COLO829 (cell line): ENCODE measurements at regions not wholly inside any gene's neighbourhood (a gene's known extent, or its start where the extent isn't known, plus 50 kb on each side); places are given as distances from the start of the nearest gene placed in this dataset.

Source experiments
- DNase-seq: peaks from one replicate; pipeline ENCODE4 v3.0.0; 2012; ENCODE audit warnings: low spot score

DNA sequence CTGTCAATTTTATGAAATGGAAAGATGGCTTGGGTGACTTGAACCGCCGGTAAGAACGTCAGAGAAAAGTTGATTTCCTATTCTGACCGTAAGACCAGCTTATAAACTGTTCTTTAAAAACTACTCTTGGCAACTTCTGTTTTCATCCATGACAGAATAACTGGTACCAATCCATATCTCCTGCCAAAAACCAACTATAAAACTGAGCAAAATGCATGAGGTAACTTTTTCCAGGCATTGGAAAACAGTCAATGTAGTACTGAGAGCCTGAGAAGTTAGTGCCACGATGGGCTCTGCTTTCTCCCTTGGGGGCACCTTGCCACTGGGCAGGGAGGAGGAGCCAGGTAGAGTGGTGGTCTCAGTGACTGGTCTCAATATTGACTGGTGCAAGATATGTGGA is 615.2 kb upstream of the TBL1XR1 start:
- DNase-seq: no peak

DNA sequence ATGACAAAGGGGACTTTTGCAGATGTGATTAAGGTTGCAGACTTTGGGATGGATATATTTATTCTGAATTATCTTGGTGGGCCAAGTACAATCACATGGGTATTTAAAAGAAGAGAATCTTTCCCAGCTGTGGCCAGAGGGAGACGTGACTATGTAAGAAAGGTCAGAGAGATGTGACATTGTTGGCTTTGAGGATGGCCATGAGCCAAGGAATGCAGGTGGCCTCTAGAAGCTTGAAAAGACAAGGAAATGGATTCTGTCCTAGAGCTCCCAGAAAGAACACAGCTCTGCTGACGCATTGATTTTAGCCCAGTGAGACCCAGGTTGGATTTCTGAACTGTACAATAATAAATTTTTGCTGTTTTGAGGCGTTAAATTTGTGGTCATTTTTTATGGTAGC is 616.0 kb upstream of the TBL1XR1 start:
- DNase-seq: no peak

DNA sequence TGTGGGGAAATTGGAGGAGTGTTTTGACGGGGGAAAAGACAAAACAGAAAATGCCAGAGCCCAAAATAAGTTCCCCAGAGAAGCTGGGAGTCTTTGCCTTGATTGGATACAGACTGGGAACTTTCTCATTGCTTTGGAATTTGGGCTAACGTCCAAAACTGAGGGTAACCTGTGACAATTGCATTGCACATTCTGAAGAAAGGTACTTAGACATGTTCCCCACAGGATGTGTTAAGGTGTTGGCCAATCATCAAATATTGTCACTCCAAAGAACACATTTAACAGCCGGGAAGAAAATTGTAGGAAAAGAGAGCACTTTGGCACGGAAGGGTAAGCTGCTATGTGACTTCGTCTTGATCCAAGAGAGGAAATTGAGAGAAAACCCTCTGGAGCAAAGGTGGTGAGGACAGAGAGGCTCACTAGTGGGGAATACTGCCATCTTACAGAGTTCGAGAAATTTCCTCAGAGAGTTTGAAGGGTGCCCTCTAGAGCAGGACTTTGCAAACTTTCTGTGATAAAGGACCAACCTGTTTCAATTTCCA is 619.5 kb upstream of the TBL1XR1 start:
- no peak for DNase-seq

- no peak for DNase-seq
Measured at GRCh38 chr3:177817751-177818150, 620.5 kb upstream of the TBL1XR1 start.

DNA sequence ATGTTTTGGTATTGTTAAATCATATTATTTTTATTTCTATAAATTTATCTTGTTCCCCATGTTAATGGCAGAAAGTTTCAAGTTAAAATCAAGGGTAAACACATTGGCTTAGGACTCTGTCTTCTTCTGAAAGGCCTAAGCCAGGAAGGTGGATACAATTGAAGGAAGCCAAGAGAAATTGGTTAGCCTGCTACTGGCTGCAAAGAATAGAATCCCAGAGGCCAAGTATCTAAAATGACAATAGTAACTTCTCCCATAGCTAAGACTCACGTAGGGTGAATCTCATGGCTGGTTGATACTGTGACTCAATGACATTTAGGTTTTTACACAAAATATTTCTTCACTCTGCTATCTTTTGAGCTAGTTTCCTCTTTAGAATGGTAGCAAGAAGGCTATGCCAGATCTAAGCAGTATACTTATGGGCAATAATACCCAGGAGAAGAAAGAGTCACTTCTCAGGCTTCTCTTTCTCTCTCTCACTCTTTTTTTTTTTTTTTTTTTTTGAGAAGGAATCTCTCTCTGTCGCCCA is 621.5 kb upstream of the TBL1XR1 start:
- DNase-seq: no peak

- DNase-seq: no peak
Measured at GRCh38 chr3:177820683-177821316, 623.5 kb upstream of the TBL1XR1 start.

- no peak for DNase-seq
Measured at GRCh38 chr3:177822681-177823096, 625.4 kb upstream of the TBL1XR1 start.

- no peak for DNase-seq
Measured at GRCh38 chr3:177823701-177824189, 626.5 kb upstream of the TBL1XR1 start.

DNA sequence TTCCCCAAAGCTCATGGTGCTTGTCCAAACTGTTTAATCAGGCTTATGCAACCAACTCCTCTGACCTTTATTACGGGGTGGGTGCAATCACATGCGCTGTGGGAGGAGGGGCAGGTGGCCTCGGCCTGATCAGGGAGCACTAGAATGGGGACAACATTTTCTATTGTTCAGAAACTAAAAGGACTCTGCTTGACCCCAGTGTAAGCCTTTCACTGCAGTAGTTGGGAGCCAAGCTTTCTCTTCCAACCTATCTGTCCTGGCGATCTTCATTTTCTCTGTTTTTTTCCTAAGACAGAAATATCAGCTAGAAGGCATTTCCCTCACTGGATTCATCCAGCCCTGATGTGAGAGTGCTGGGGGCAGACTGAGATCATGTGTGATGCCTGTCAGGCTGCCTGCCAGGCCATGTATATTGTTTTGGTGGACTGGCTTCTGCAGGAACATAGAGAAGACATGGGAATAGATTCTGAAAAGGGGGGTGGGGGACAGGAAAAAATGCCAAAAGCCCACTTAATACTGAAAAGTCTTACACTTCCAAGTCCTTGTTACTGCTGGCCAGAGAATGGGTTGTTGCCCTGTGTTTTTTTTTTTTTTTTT is 627.0 kb upstream of the TBL1XR1 start:
- no peak for DNase-seq

DNA sequence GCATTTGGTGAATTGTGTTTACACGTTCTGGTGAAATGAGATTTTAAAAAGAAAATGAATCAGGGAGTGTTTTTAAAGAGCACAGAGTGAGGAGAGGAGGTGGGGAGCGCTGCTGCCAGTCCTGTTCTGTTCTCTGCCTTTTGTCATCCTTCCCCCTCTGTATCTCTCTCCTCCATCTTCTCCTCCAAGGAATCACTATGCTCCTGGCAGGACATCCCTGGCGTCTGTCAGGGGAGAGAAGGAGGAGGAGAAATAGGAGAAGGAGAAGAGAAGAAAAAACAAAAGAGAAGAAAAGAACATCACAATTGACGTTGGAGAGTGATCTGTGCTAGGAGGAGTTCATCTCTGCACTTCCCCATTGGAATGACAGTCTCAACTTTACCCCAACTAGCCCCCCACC is 627.6 kb upstream of the TBL1XR1 start:
- no peak for DNase-seq

DNA sequence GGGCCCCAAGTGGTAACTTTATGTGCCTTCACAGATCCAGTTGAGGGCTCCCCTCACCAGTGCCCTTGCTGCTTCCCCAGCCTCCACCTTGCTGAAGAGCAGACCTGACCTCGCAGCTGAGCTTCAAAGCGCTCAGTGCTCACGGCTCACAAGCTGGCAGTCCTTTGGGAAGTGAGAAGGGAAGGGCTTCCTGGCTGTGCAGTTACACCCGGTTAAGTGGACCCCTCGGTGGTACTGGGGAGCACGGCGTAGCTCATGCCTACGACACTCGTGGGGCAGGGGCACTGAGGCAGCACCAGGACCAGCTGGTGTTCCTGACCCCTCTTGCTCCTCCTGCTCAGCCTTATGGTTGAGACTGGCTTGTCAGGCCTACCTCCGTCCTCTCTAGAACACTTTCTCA is 629.0 kb upstream of the TBL1XR1 start:
- DNase-seq: no peak

DNA sequence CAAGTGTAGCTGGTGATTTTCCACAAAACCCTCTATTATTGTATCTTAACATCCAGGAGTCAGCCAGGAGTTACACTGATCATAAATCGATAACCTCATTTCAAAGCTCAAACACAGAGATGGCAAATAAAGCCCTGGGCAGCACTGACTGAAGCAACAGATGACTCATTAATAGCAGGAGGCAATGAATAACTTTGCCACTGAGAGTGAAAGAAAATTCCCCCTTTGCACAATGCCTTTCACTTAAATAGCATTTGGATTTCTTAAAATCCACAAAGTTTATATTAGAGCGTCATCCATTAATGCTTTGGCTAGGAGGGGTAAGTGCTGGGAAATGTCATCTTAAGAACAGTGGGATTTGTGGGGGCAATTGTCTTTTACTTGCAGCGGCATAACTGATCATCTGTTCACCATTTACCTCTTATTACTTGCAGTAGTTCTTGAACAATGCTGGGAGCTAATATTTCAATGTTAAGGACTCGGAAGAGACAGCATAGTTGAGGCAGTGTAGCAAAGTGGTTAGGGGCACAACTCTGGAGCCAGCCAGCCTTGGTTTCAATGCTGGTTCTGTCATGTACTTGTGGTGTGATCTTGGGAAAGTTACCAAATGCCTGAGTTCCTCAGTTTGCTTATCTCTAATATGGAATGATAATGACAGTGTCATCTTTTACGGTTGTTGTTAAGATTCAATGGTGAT is 630.4 kb upstream of the TBL1XR1 start:
- peak; percentile 27 for DNase-seq

DNA sequence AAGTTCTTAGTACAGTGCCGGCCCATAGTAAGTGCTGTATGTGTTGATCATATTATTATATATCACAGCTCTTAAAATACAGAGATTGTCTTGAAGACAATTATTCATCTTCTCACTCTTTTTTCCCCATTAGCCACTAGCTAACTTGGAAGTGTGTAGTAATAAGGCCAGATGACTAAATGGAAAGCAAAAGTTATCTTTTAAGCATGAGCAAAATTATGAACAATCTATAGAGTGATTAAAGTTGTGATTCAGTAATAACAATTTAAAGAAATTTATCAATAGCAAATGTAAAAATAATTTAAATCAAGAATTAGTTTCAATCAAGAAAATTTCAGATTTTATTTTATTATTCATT is 630.9 kb upstream of the TBL1XR1 start:
- DNase-seq: no peak

- DNase-seq: no peak
Measured at GRCh38 chr3:177830411-177830849, 633.1 kb upstream of the TBL1XR1 start.

GRCh38 chr3:177831361-177831760 is 634.1 kb upstream of the TBL1XR1 start:
- no peak for DNase-seq

DNA sequence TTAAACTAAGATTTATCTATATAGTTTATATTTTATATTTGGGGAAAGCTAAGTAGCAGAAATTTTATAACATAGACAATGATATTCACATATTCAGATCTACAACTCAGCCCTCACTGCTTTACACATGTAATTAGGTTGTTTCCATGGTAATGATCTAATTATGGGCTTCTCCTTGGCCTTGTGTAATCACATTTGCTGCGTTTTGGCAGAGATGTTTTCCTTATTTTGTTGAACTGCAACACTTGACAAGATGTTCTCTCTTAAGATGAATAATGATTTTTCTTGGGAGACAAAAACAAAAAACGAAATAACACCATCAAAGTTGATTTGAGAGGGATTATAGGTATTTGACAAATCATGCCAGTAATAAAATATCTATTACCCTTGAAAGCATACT is 635.6 kb upstream of the TBL1XR1 start:
- DNase-seq: no peak

DNA sequence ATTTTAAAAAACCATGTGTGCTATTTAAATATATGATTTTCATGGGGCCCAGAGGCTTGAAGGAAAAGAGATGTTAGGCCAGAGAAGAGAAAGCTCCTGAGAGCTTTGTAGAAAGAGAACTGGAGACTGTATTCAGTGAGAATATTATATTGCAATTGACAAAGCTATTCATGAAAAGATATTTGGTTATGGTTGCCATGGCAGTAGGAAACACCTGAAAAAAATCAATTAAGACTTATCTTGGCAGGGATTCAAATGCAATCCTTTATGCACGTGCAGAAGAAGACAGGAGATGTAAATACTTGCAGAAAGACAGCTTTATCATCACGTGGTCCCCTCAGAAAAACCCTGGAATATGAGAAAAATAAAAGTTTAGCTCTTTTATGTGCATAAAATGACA is 636.0 kb upstream of the TBL1XR1 start:
- no peak for DNase-seq

DNA sequence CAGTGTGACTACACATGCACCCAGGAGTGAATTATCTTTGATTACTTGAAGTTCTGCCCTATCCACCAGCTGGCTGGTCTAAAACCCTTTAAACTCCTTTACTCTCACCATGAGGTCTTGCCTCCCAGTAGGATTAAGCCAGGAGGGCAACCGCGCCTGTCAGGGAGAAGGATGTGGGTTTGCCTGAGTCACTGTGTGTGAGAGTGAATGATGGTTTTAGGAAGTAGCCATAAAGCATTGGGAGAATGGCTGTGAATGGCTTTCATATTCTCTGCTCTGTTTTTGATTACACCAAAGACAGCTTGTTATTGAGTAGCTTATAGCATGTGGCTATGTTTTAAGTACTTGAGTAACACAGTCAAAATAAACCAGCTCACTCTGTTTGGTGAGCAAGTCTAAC is 637.7 kb upstream of the TBL1XR1 start:
- peak; percentile 14 for DNase-seq

GRCh38 chr3:177835917-177836316 is 638.6 kb upstream of the TBL1XR1 start:
- no peak for DNase-seq

- DNase-seq: no peak
Measured at GRCh38 chr3:177836671-177837070, 639.4 kb upstream of the TBL1XR1 start.

- no peak for DNase-seq
Measured at GRCh38 chr3:177837951-177838655, 640.8 kb upstream of the TBL1XR1 start.

DNA sequence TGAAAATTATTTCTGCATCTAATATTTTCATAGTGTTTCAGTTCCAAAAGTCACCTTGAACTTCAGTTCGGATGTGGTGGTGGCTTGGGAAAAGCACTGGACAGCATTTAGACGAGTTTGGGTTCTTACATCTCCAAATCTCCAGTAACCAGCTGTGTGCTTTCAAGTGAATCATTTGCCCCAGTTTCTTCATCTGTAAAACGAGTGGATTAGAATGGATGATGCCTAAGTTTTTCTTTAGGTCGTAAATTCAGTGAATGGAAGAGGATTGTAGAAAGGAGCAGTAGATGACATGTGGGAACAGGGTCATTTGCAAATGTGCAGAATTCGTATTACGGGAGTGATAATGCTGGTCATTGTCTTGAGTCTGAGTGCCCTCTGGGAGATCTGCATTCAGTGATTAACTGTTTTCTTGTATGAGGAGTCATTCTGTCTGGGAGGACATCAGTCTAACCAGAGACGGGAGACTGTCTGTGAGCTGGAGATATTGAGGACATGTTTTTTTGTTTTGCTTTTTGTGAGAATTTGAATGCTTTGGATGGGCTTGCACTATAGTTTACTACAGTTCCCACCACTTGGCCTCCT is 641.6 kb upstream of the TBL1XR1 start:
- peak; percentile 38 for DNase-seq
